IPS-NIHi11 (cell line): ENCODE measurements at regions not wholly inside any gene's neighbourhood (a gene's known extent, or its start where the extent isn't known, plus 50 kb on each side); places are given as distances from the start of the nearest gene placed in this dataset.

Source experiments
- DNase-seq: peaks from one replicate; pipeline ENCODE4 v3.0.0; 2012; ENCODE audit warnings: mixed read lengths, low spot score

GRCh38 chr7:13148548-13148947, 461.1 kb downstream of the ARL4A start:
- no peak for DNase-seq

- DNase-seq: no peak
Observed at GRCh38 chr7:13151978-13152377, 464.5 kb downstream of the ARL4A start.

- no peak for DNase-seq
Observed at GRCh38 chr7:13152755-13153154, 465.3 kb downstream of the ARL4A start.

- no peak for DNase-seq
Observed at GRCh38 chr7:13153266-13153665, 465.8 kb downstream of the ARL4A start.

GRCh38 chr7:13153742-13154141, 466.3 kb downstream of the ARL4A start:
- no peak for DNase-seq

GRCh38 chr7:13155188-13155587, 467.8 kb downstream of the ARL4A start:
- no peak for DNase-seq

GRCh38 chr7:13159003-13159402, 471.6 kb downstream of the ARL4A start:
- DNase-seq: no peak

GRCh38 chr7:13159467-13160184, 472.2 kb downstream of the ARL4A start:
- DNase-seq: no peak

- no peak for DNase-seq
Observed at GRCh38 chr7:13161125-13161524, 473.7 kb downstream of the ARL4A start.

- DNase-seq: no peak
Observed at GRCh38 chr7:13165854-13166253, 478.4 kb downstream of the ARL4A start.

- DNase-seq: no peak
Observed at GRCh38 chr7:13166801-13167200, 479.4 kb downstream of the ARL4A start.

GRCh38 chr7:13169356-13169755, 481.9 kb downstream of the ARL4A start:
- no peak for DNase-seq

- no peak for DNase-seq
Observed at GRCh38 chr7:13174991-13175390, 487.6 kb downstream of the ARL4A start.

GRCh38 chr7:13179011-13179582, 491.7 kb downstream of the ARL4A start:
- no peak for DNase-seq

- DNase-seq: no peak
Observed at GRCh38 chr7:13179775-13180523, 492.5 kb downstream of the ARL4A start.

GRCh38 chr7:13181216-13181615, 493.8 kb downstream of the ARL4A start:
- no peak for DNase-seq

GRCh38 chr7:13185139-13185538, 497.7 kb downstream of the ARL4A start:
- DNase-seq: no peak

- DNase-seq: no peak
Observed at GRCh38 chr7:13188236-13188805, 500.9 kb downstream of the ARL4A start.

GRCh38 chr7:13188922-13189321, 501.5 kb downstream of the ARL4A start:
- no peak for DNase-seq

GRCh38 chr7:13189668-13190067, 502.2 kb downstream of the ARL4A start:
- DNase-seq: no peak

- no peak for DNase-seq
Observed at GRCh38 chr7:13197501-13197900, 510.1 kb downstream of the ARL4A start.

GRCh38 chr7:13198036-13198435, 510.6 kb downstream of the ARL4A start:
- no peak for DNase-seq

- DNase-seq: no peak
Observed at GRCh38 chr7:13198727-13199126, 511.3 kb downstream of the ARL4A start.
